ENCODE measurements at regions not wholly inside any gene's neighbourhood (a gene's known extent, or its start where the extent isn't known, plus 50 kb on each side); places are given as distances from the start of the nearest gene placed in this dataset.

DNA sequence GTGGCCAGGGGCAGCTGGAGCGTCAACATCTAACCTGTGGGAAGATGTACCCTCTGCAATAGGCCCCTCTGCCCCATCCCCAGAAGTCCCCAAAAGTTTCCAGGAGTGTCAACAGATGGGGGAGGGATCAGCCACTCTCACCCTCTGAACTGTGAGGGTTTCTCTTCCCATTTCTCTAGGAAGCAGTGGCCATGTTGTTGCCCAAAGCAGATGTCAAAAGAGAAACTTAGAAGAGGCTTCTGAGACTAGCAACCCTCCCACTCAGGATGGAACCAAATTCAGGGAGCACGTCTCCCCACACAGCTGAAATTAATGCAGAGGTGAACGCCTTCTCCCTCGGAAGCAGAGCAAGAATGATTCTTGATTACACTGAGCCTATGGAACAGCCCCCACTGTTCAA is 70.3 kb downstream of the ARL4C start:
- H3K4me1 ChIP-seq (ENCODE audit: low read length), result no peaks in the 10 kb centered on the region
- no peak overlapping the region for H3K4me3 ChIP-seq (ENCODE audit: low read length)
- H3K4me2 ChIP-seq (ENCODE audit: low read depth, low read length, poor library complexity, severe bottlenecking), result no peak overlapping the region
- no peaks in the 10 kb centered on the region for H3K27me3 ChIP-seq (ENCODE audit: low read length)
- no peaks in the 10 kb centered on the region for H3K79me2 ChIP-seq (ENCODE audit: low read length)
- no peak overlapping the region for H2AFZ ChIP-seq (ENCODE audit: low read length)
- no peaks in the 10 kb centered on the region for H3K36me3 ChIP-seq (ENCODE audit: insufficient read depth, low read length)
- H3K27ac ChIP-seq (ENCODE audit: low read length), result no peak overlapping the region
- peak; percentile 21 for DNase-seq
- no peak overlapping the region for H3K9ac ChIP-seq (ENCODE audit: low read length)
- no peaks in the 10 kb centered on the region for H3K9me3 ChIP-seq (ENCODE audit: low read length)
- no peaks in the 10 kb centered on the region for H4K20me1 ChIP-seq (ENCODE audit: insufficient read depth, low read depth, low read length)
- no peaks in the 10 kb centered on the region for H3K9me2 ChIP-seq (replicated peaks; ENCODE audit: insufficient read depth, low read length)

GRCh38 chr2:234425639-234426603 is 71.0 kb downstream of the ARL4C start:
- peak; percentile 34 for DNase-seq
- Histone ChIP-seq H2AFZ (ENCODE audit: low read length) (no peak overlapping the region), H3K4me3 (ENCODE audit: low read length) (no peak overlapping the region), H4K20me1 (ENCODE audit: insufficient read depth, low read depth, low read length) (no peaks in the 10 kb centered on the region), H3K9me2 (replicated peaks; ENCODE audit: insufficient read depth, low read length) (no peaks in the 10 kb centered on the region), H3K9me3 (ENCODE audit: low read length) (no peaks in the 10 kb centered on the region), H3K79me2 (ENCODE audit: low read length) (no peaks in the 10 kb centered on the region), H3K9ac (ENCODE audit: low read length) (no peak overlapping the region), H3K27ac (ENCODE audit: low read length) (no peak overlapping the region), H3K36me3 (ENCODE audit: insufficient read depth, low read length) (no peaks in the 10 kb centered on the region), H3K4me1 (ENCODE audit: low read length) (0 out of 2 replicates have a peak, but pooled peaks cover 2% of the 10 kb centered on the region), H3K27me3 (ENCODE audit: low read length) (no peaks in the 10 kb centered on the region), H3K4me2 (ENCODE audit: low read depth, low read length, poor library complexity, severe bottlenecking) (no peak overlapping the region)

DNA sequence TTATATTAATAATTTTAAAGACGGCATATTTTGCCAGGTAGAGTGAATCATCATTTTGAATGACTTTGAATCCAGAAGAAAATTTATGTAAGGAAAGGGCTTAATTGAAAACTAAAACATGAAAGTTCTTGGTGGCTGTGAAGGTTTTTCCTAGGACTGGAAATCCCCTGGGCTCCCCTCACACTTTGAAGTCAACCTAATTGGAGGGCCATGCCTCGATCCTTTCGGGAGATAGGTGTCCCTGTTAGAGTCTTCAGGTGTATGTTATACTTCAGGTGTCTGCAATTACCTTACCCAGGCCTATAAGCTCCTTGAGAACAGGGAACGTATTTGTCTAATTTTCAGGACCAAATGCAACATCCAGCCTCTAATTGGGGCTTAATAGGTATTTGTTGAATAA is 73.0 kb downstream of the ARL4C start:
- Histone ChIP-seq H3K4me1 (ENCODE audit: low read length) (0 out of 2 replicates have a peak, but pooled peaks cover 2% of the 10 kb centered on the region), H3K27me3 (ENCODE audit: low read length) (no peaks in the 10 kb centered on the region), H3K27ac (ENCODE audit: low read length) (no peak overlapping the region), H3K4me3 (ENCODE audit: low read length) (no peak overlapping the region), H3K36me3 (ENCODE audit: insufficient read depth, low read length) (no peaks in the 10 kb centered on the region), H2AFZ (ENCODE audit: low read length) (no peak overlapping the region), H3K9ac (ENCODE audit: low read length) (no peak overlapping the region), H3K79me2 (ENCODE audit: low read length) (no peaks in the 10 kb centered on the region), H3K9me3 (ENCODE audit: low read length) (no peaks in the 10 kb centered on the region), H3K9me2 (replicated peaks; ENCODE audit: insufficient read depth, low read length) (no peaks in the 10 kb centered on the region), H3K4me2 (ENCODE audit: low read depth, low read length, poor library complexity, severe bottlenecking) (no peak overlapping the region), H4K20me1 (ENCODE audit: insufficient read depth, low read depth, low read length) (no peaks in the 10 kb centered on the region)
- peak; percentile 7 for DNase-seq

GRCh38 chr2:234422981-234423431 is 73.9 kb downstream of the ARL4C start:
- Histone ChIP-seq H3K79me2 (ENCODE audit: low read length) (no peaks in the 10 kb centered on the region), H2AFZ (ENCODE audit: low read length) (no peak overlapping the region)
- DNase-seq, result peak; percentile 21

GRCh38 chr2:234422273-234422732 is 74.6 kb downstream of the ARL4C start:
- H3K4me1 ChIP-seq (ENCODE audit: low read length), result 0 out of 2 replicates have a peak, but pooled peaks cover 2% of the 10 kb centered on the region
- H3K79me2 ChIP-seq (ENCODE audit: low read length), result no peaks in the 10 kb centered on the region
- H4K20me1 ChIP-seq (ENCODE audit: insufficient read depth, low read depth, low read length), result no peaks in the 10 kb centered on the region
- no peaks in the 10 kb centered on the region for H3K27me3 ChIP-seq (ENCODE audit: low read length)
- no peaks in the 10 kb centered on the region for H3K9me2 ChIP-seq (replicated peaks; ENCODE audit: insufficient read depth, low read length)
- H3K9me3 ChIP-seq (ENCODE audit: low read length), result no peaks in the 10 kb centered on the region
- H3K36me3 ChIP-seq (ENCODE audit: insufficient read depth, low read length), result no peaks in the 10 kb centered on the region
- H2AFZ ChIP-seq (ENCODE audit: low read length), result no peak overlapping the region
- no peak overlapping the region for H3K9ac ChIP-seq (ENCODE audit: low read length)
- no peak overlapping the region for H3K4me3 ChIP-seq (ENCODE audit: low read length)
- H3K4me2 ChIP-seq (ENCODE audit: low read depth, low read length, poor library complexity, severe bottlenecking), result no peak overlapping the region
- peak; percentile 2 for DNase-seq
- H3K27ac ChIP-seq (ENCODE audit: low read length), result no peak overlapping the region

More at GRCh38 chr2:234422981-234423431, 73.9 kb downstream of the ARL4C start:
- Histone ChIP-seq H3K27ac (ENCODE audit: low read length) (no peak overlapping the region), H3K9ac (ENCODE audit: low read length) (no peak overlapping the region), H3K9me2 (replicated peaks; ENCODE audit: insufficient read depth, low read length) (no peaks in the 10 kb centered on the region), H3K4me3 (ENCODE audit: low read length) (no peak overlapping the region), H3K4me1 (ENCODE audit: low read length) (0 out of 2 replicates have a peak, but pooled peaks cover 2% of the 10 kb centered on the region), H3K4me2 (ENCODE audit: low read depth, low read length, poor library complexity, severe bottlenecking) (no peak overlapping the region), H4K20me1 (ENCODE audit: insufficient read depth, low read depth, low read length) (no peaks in the 10 kb centered on the region), H3K36me3 (ENCODE audit: insufficient read depth, low read length) (no peaks in the 10 kb centered on the region), H3K9me3 (ENCODE audit: low read length) (no peaks in the 10 kb centered on the region), H3K27me3 (ENCODE audit: low read length) (no peaks in the 10 kb centered on the region)

GRCh38 chr2:234420408-234420807 is 76.5 kb downstream of the ARL4C start:
- Histone ChIP-seq H3K4me3 (ENCODE audit: low read length) (no peak overlapping the region), H3K27me3 (ENCODE audit: low read length) (no peaks in the 10 kb centered on the region), H3K36me3 (ENCODE audit: insufficient read depth, low read length) (no peaks in the 10 kb centered on the region), H3K9me2 (replicated peaks; ENCODE audit: insufficient read depth, low read length) (no peaks in the 10 kb centered on the region), H3K9ac (ENCODE audit: low read length) (no peak overlapping the region), H3K79me2 (ENCODE audit: low read length) (no peaks in the 10 kb centered on the region), H3K4me2 (ENCODE audit: low read depth, low read length, poor library complexity, severe bottlenecking) (no peak overlapping the region), H4K20me1 (ENCODE audit: insufficient read depth, low read depth, low read length) (no peaks in the 10 kb centered on the region), H3K27ac (ENCODE audit: low read length) (no peak overlapping the region), H3K9me3 (ENCODE audit: low read length) (no peaks in the 10 kb centered on the region), H2AFZ (ENCODE audit: low read length) (no peak overlapping the region), H3K4me1 (ENCODE audit: low read length) (0 out of 2 replicates have a peak, but pooled peaks cover 2% of the 10 kb centered on the region)
- no peak for DNase-seq

DNA sequence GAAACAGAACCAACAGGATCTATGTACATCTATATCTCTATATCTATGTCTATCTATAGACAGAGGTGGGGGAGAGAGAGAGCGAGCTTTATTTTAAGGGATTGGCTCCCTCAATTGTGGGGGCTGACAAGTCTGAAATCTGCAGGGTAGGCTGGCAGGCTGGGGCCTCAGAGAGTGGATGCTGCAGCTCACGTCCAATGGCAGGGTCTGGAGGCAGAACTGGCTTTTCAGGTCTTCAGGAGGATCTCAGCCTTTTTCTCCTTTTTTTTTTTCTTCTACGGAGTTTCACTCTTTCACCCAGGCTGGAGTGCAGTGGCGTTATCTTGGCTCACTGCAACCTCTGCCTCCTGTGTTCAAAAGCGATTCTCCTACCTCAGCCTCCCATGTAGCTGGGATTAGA is 77.2 kb downstream of the ARL4C start:
- Histone ChIP-seq H3K9me2 (replicated peaks; ENCODE audit: insufficient read depth, low read length) (no peaks in the 10 kb centered on the region), H3K4me1 (ENCODE audit: low read length) (0 out of 2 replicates have a peak, but pooled peaks cover 2% of the 10 kb centered on the region), H4K20me1 (ENCODE audit: insufficient read depth, low read depth, low read length) (no peaks in the 10 kb centered on the region), H3K27ac (ENCODE audit: low read length) (no peak overlapping the region), H3K9ac (ENCODE audit: low read length) (no peak overlapping the region), H3K4me3 (ENCODE audit: low read length) (no peak overlapping the region), H3K79me2 (ENCODE audit: low read length) (no peaks in the 10 kb centered on the region), H3K36me3 (ENCODE audit: insufficient read depth, low read length) (no peaks in the 10 kb centered on the region), H3K27me3 (ENCODE audit: low read length) (no peaks in the 10 kb centered on the region), H3K4me2 (ENCODE audit: low read depth, low read length, poor library complexity, severe bottlenecking) (no peak overlapping the region), H2AFZ (ENCODE audit: low read length) (no peak overlapping the region), H3K9me3 (ENCODE audit: low read length) (no peaks in the 10 kb centered on the region)
- DNase-seq, result no peak

DNA sequence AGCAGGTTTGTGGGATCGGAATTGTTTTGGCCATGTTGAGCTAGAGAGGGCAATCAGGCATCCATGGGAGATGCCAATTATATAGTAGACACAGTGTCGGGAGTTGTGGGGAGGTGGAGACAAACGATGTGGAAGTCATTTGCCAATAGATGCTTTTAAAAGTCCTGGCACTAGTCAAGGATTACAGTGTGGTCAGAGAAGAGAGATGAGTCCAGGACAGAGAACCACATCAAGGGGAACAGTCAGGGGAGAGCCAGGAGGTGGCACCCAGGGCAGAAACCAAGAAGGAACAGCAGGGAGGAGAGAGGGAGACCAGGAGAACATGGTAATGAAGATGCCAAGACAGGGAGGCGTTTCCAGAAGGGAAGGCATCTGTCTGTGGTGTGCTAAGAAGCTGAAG is 81.2 kb downstream of the ARL4C start:
- no peaks in the 10 kb centered on the region for H3K79me2 ChIP-seq (ENCODE audit: low read length)
- no peak overlapping the region for H3K4me3 ChIP-seq (ENCODE audit: low read length)
- H3K9me2 ChIP-seq (replicated peaks; ENCODE audit: insufficient read depth, low read length), result no peaks in the 10 kb centered on the region
- no peak overlapping the region for H3K27ac ChIP-seq (ENCODE audit: low read length)
- no peak overlapping the region for H2AFZ ChIP-seq (ENCODE audit: low read length)
- H3K4me1 ChIP-seq (ENCODE audit: low read length), result peaks cover 8% of the 10 kb centered on the region
- no peak overlapping the region for H3K9ac ChIP-seq (ENCODE audit: low read length)
- H3K9me3 ChIP-seq (ENCODE audit: low read length), result no peaks in the 10 kb centered on the region
- H3K4me2 ChIP-seq (ENCODE audit: low read depth, low read length, poor library complexity, severe bottlenecking), result no peak overlapping the region
- no peaks in the 10 kb centered on the region for H3K27me3 ChIP-seq (ENCODE audit: low read length)
- H4K20me1 ChIP-seq (ENCODE audit: insufficient read depth, low read depth, low read length), result no peaks in the 10 kb centered on the region
- no peaks in the 10 kb centered on the region for H3K36me3 ChIP-seq (ENCODE audit: insufficient read depth, low read length)
- no peak for DNase-seq
